ENCODE measurements at regions not wholly inside any gene's neighbourhood (a gene's known extent, or its start where the extent isn't known, plus 50 kb on each side); places are given as distances from the start of the nearest gene placed in this dataset.

- no peak overlapping the region for H3K4me3 ChIP-seq (ENCODE audit: control insufficient read depth, low read depth, low read length)
- TF ChIP-seq, protein P1, sequence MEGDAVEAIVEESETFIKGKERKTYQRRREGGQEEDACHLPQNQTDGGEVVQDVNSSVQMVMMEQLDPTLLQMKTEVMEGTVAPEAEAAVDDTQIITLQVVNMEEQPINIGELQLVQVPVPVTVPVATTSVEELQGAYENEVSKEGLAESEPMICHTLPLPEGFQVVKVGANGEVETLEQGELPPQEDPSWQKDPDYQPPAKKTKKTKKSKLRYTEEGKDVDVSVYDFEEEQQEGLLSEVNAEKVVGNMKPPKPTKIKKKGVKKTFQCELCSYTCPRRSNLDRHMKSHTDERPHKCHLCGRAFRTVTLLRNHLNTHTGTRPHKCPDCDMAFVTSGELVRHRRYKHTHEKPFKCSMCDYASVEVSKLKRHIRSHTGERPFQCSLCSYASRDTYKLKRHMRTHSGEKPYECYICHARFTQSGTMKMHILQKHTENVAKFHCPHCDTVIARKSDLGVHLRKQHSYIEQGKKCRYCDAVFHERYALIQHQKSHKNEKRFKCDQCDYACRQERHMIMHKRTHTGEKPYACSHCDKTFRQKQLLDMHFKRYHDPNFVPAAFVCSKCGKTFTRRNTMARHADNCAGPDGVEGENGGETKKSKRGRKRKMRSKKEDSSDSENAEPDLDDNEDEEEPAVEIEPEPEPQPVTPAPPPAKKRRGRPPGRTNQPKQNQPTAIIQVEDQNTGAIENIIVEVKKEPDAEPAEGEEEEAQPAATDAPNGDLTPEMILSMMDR (conservative IDR thresholded peaks at IDR 0.05; ENCODE audit: control insufficient read depth, insufficient read depth, low read depth, low read length): no peak
- DNase-seq (ENCODE audit: low read depth): peak; percentile 94
These were observed 253.6 kb upstream of the NPVF start for GRCh38 chr7:25481891-25482290.

- no peak overlapping the region for H3K4me3 ChIP-seq (ENCODE audit: control insufficient read depth, low read depth, low read length)
- peak; percentile 23 for DNase-seq (ENCODE audit: low read depth)
- TF ChIP-seq, protein P1 (conservative IDR thresholded peaks at IDR 0.05; ENCODE audit: control insufficient read depth, insufficient read depth, low read depth, low read length): no peak
These were observed 254.3 kb upstream of the NPVF start for GRCh38 chr7:25482631-25483030.

DNA sequence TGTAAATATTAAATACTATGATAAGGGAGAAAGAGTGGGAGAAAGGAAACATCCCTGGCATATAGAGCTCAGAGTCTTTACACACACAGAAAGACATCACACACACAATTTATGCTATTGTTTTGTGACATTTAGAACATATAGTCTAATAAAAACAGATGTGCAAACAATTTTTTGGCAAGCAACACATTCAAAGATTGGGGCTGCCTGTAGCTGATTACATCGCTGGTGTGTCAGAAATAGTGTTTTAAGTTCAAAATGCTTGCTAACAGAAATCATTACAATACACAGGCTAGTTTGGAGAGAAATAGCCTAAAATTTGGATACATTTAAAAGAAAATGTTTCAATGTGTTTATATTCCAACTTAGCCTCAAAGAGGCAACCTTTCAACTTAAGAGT, 256.7 kb upstream of the NPVF start:
- H3K4me3 ChIP-seq (ENCODE audit: control insufficient read depth, low read depth, low read length): no peak overlapping the region
- TF ChIP-seq, protein P1 (conservative IDR thresholded peaks at IDR 0.05; ENCODE audit: control insufficient read depth, insufficient read depth, low read depth, low read length): no peak
- DNase-seq (ENCODE audit: low read depth): no peak

- DNase-seq (ENCODE audit: low read depth): no peak
- H3K4me3 ChIP-seq (ENCODE audit: control insufficient read depth, low read depth, low read length): no peak overlapping the region
- TF ChIP-seq, protein P1 (conservative IDR thresholded peaks at IDR 0.05; ENCODE audit: control insufficient read depth, insufficient read depth, low read depth, low read length): no peak
These were observed 258.4 kb upstream of the NPVF start for GRCh38 chr7:25486656-25487055.

DNA sequence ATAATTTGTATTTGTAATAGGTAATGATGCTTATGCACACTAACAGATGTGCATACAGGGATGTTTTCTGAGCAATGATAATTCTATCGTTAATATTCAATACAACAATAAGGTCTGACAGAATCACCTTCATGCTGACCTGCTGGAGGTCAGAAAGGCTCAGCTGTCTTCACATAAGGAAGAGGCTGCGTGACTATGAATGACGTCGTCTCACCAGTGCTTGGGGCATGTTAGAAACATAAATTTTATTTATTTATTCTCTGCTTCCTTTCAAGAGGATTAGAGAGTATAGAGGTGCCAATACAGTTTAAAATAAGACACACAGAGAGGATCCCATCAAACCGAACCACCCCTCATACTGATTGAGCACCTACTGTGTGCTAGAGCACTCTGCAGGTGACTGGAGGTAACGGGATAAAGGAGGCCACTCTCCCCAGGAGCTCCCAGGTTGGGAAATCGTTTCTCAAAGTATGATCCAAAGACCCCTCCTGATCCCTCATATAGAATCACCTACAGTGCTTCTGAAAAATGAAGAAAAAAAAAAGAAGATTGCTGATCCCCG, 265.6 kb upstream of the NPVF start:
- H3K4me3 ChIP-seq (ENCODE audit: control insufficient read depth, low read depth, low read length): no peak overlapping the region
- DNase-seq (ENCODE audit: low read depth): no peak
- TF ChIP-seq, protein P1 (conservative IDR thresholded peaks at IDR 0.05; ENCODE audit: control insufficient read depth, insufficient read depth, low read depth, low read length): no peak

GRCh38 chr7:25494896-25495295, 266.6 kb upstream of the NPVF start:
- DNase-seq (ENCODE audit: low read depth): no peak
- TF ChIP-seq, protein P1 (conservative IDR thresholded peaks at IDR 0.05; ENCODE audit: control insufficient read depth, insufficient read depth, low read depth, low read length): no peak

More at GRCh38 chr7:25494896-25495295, 266.6 kb upstream of the NPVF start:
- no peak overlapping the region for H3K4me3 ChIP-seq (ENCODE audit: control insufficient read depth, low read depth, low read length)
